Transverse colon (tissue), 3 donors: ENCODE measurements at regions not wholly inside any gene's neighbourhood (a gene's known extent, or its start where the extent isn't known, plus 50 kb on each side); places are given as distances from the start of the nearest gene placed in this dataset.

ENCODE experiments used
- POLR2A ChIP-seq: fragments of 450-650 bp; IDR thresholded peaks from one replicate; pipeline ENCODE4 v1.6.1; 2016; ENCODE audit warnings: antibody characterized with exemption, mild to moderate bottlenecking, moderate library complexity
- POLR2AphosphoS5 ChIP-seq, 3 donors: sonication (generic); formaldehyde crosslinking; IDR thresholded peaks; one replicate each; pipeline ENCODE4 v1.6.1; 2016; ENCODE audit warnings: antibody characterized with exemption in 3 of 3

DNA sequence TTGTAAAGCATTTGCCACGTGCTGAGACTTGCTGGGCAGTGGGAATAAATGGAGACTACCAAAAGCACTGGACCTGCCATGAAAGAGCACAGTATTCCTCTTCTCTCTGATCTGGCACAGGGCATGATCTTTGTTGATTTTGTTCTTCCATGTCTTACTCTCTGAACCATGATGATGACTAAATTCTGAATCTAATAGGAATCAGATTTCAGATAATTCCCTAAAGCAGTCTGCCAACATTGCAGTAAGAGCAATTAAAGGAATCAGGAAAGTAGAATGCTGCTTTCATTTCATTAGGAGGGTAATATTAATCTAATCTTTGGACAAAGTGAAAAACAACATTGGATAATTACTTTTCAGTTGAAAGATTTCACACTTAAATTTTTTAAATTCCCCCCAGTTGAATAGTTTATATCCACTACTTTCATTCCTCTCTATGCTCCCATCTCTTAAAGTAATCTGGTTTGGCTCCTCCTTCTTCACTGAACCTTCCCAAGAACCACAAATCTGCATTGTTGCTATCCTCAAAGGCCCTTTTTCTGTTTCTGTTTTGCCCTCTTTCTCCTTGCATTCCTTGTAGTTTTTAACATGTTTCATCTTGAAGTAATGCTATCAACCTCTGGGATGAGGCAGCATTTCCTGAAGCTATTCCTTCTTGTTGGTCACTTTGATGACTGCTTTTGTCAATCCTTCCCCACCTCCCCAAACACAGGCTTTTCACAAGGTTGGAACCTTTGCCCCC lies 243.2 kb upstream of the TENT5A start:
- no peak for TF ChIP-seq POLR2A
- TF ChIP-seq POLR2AphosphoS5 (IDR thresholded peaks at IDR 0.05) = no peak
